Choroid plexus epithelial cell (primary cell): ENCODE measurements at regions not wholly inside any gene's neighbourhood (a gene's known extent, or its start where the extent isn't known, plus 50 kb on each side); places are given as distances from the start of the nearest gene placed in this dataset.

ENCODE experiments used
- DNase-seq: peaks from one replicate; pipeline ENCODE4 v3.0.0-alpha.2; 2010; ENCODE audit warnings: low read depth
- H3K4me3 ChIP-seq: 2 replicates; pipeline ENCODE4 v1.5.1; 2011; ENCODE audit warnings: low read depth, mild to moderate bottlenecking, control low read depth, low read length, moderate library complexity
- CTCF ChIP-seq: conservative IDR thresholded peaks from 2 replicates; pipeline ENCODE4 v1.5.1; 2011; ENCODE audit warnings: low read depth, mild to moderate bottlenecking, control low read depth, inconsistent platforms, low read length, moderate library complexity

- H3K4me3 ChIP-seq = no peak overlapping the region
- no peak for TF ChIP-seq CTCF
- DNase-seq = no peak
Observed at GRCh38 chr5:42037379-42037932, 112.4 kb downstream of the FBXO4 start.

- TF ChIP-seq CTCF = no peak
- no peak for DNase-seq
- no peak overlapping the region for H3K4me3 ChIP-seq
Observed at GRCh38 chr5:42043400-42043799, 118.3 kb downstream of the FBXO4 start.

GRCh38 chr5:42057254-42057690 lies 132.2 kb downstream of the FBXO4 start:
- DNase-seq = peak; percentile 55

GRCh38 chr5:42059291-42059690 lies 134.2 kb downstream of the FBXO4 start:
- peak; percentile 2 for DNase-seq
- TF ChIP-seq CTCF = no peak
- no peak overlapping the region for H3K4me3 ChIP-seq

More at GRCh38 chr5:42057254-42057690, 132.2 kb downstream of the FBXO4 start:
- peak; percentile 90 for TF ChIP-seq CTCF
- no peak overlapping the region for H3K4me3 ChIP-seq

- no peak for TF ChIP-seq CTCF
- no peak overlapping the region for H3K4me3 ChIP-seq
- no peak for DNase-seq
Observed at GRCh38 chr5:42059778-42060464, 134.8 kb downstream of the FBXO4 start.

- no peak for DNase-seq
- no peak for TF ChIP-seq CTCF
- no peak overlapping the region for H3K4me3 ChIP-seq
Observed at GRCh38 chr5:42061121-42061520, 136.0 kb downstream of the FBXO4 start.

GRCh38 chr5:42064821-42065220 lies 139.7 kb downstream of the FBXO4 start:
- TF ChIP-seq CTCF = no peak
- no peak for DNase-seq
- no peak overlapping the region for H3K4me3 ChIP-seq
